MM.1S (cell line): ENCODE measurements at regions not wholly inside any gene's neighbourhood (a gene's known extent, or its start where the extent isn't known, plus 50 kb on each side); places are given as distances from the start of the nearest gene placed in this dataset.
A peak's percentile ranks its signal among the peaks of the same experiment; 100 is the strongest.

ENCODE experiments used
- DNase-seq: peaks from one replicate; pipeline ENCODE4 v3.0.0-alpha.2; 2015
- H2AFZ ChIP-seq: fragments of 300-600 bp; sonication (generic); 2 replicates; pipeline ENCODE4 v1.6.0; 2016; ENCODE audit warnings: antibody characterized with exemption, low read length
- H3F3A ChIP-seq: fragments of 300-600 bp; sonication (generic); 2 replicates; pipeline ENCODE4 v1.6.1; 2016; ENCODE audit warnings: mild to moderate bottlenecking, antibody characterized with exemption, low read length, moderate library complexity, mixed read lengths; ENCODE audit not compliant: insufficient read depth
- H3K27ac ChIP-seq: fragments of 300-600 bp; sonication (generic); 2 replicates; pipeline ENCODE4 v1.5.1; 2016; ENCODE audit warnings: mild to moderate bottlenecking, low read length
- H3K27me3 ChIP-seq: fragments of 300-600 bp; sonication (generic); replicated peaks from 2 replicates; pipeline ENCODE4 v1.6.0; 2016; ENCODE audit warnings: low read length; ENCODE audit not compliant: insufficient read depth
- H3K36me3 ChIP-seq: fragments of 300-600 bp; sonication (generic); replicated peaks from 2 replicates; pipeline ENCODE4 v1.6.1; 2016; ENCODE audit warnings: mild to moderate bottlenecking, low read length, mixed read lengths; ENCODE audit not compliant: insufficient read depth
- H3K4me1 ChIP-seq: fragments of 300-600 bp; sonication (generic); 2 replicates; pipeline ENCODE4 v1.6.1; 2016; ENCODE audit warnings: low read length, mixed read lengths
- H3K4me2 ChIP-seq: fragments of 300-600 bp; sonication (generic); 2 replicates; pipeline ENCODE4 v1.6.0; 2016; ENCODE audit warnings: low read depth, low read length
- H3K4me3 ChIP-seq: fragments of 300-600 bp; sonication (generic); 2 replicates; pipeline ENCODE4 v1.5.1; 2016; ENCODE audit warnings: low read length, mixed read lengths
- H3K79me2 ChIP-seq: fragments of 300-600 bp; sonication (generic); 2 replicates; pipeline ENCODE4 v1.6.1; 2016; ENCODE audit warnings: mixed run types, low read length, mixed read lengths
- H3K9ac ChIP-seq: fragments of 300-600 bp; sonication (generic); 2 replicates; pipeline ENCODE4 v1.6.1; 2016; ENCODE audit warnings: low read length, mixed read lengths
- H3K9me2 ChIP-seq: fragments of 300-600 bp; sonication (generic); replicated peaks from 2 replicates; pipeline ENCODE4 v1.6.1; 2016; ENCODE audit warnings: mild to moderate bottlenecking, low read length, mixed read lengths; ENCODE audit not compliant: insufficient read depth
- H3K9me3 ChIP-seq: fragments of 300-600 bp; sonication (generic); replicated peaks from 2 replicates; pipeline ENCODE4 v1.6.1; 2016; ENCODE audit warnings: mild to moderate bottlenecking, low read length, mixed read lengths; ENCODE audit not compliant: insufficient read depth
- H4K20me1 ChIP-seq: fragments of 300-600 bp; sonication (generic); 2 replicates; pipeline ENCODE4 v1.6.1; 2016; ENCODE audit warnings: mild to moderate bottlenecking, low read length, moderate library complexity, mixed read lengths; ENCODE audit not compliant: insufficient read depth
- EZH2 ChIP-seq: fragments of 300-600 bp; sonication (generic); optimal IDR thresholded peaks from 2 replicates; pipeline ENCODE3; 2017; ENCODE audit warnings: low read depth, mild to moderate bottlenecking, antibody characterized with exemption, low read length, mixed read lengths
- EZH2phosphoT487 ChIP-seq: fragments of 300-600 bp; sonication (generic); IDR thresholded peaks from 2 replicates; pipeline ENCODE4 v1.6.1; 2018; ENCODE audit warnings: antibody characterized with exemption, low read length
- TF ChIP-seq, protein P1 (sequence below): fragments of 300-600 bp; sonication (generic); IDR thresholded peaks from 2 replicates; pipeline ENCODE4 v1.5.1; 2016; ENCODE audit warnings: antibody characterized with exemption, low read length, mixed read lengths

DNA sequence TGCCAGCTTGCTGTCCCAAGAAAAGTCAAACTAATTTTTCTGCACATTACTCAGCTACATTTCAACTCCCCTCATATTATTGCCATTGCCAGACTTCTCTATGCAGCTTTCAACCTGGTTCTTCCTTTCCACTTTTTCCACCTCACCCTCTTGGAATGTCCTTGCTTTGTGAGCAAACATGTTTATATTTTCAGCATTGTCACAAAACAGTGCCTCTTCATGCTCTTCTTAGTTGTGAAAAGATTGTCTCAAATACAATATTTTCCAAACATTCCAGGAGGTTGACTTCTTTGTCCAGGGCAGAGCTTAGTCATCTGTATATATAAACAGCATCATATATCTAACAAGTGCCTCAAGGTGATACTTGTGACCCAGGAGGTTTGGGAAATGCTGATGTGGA is 803.3 kb upstream of the CELF4 start:
- H3K36me3 ChIP-seq, result no peaks in the 10 kb centered on the region
- no peak overlapping the region for H2AFZ ChIP-seq
- H4K20me1 ChIP-seq, result no peaks in the 10 kb centered on the region
- H3K4me1 ChIP-seq, result peaks cover 40% of the 10 kb centered on the region
- peak overlapping the region; percentile 80 for H3K4me2 ChIP-seq
- H3K27me3 ChIP-seq, result peaks cover 54% of the 10 kb centered on the region
- H3K79me2 ChIP-seq, result no peaks in the 10 kb centered on the region
- peak overlapping the region; percentile 24; the same call in 1 of the 2 replicates for H3K27ac ChIP-seq
- peaks cover 32% of the 10 kb centered on the region for H3F3A ChIP-seq
- no peak overlapping the region for H3K4me3 ChIP-seq
- TF ChIP-seq, protein P1, sequence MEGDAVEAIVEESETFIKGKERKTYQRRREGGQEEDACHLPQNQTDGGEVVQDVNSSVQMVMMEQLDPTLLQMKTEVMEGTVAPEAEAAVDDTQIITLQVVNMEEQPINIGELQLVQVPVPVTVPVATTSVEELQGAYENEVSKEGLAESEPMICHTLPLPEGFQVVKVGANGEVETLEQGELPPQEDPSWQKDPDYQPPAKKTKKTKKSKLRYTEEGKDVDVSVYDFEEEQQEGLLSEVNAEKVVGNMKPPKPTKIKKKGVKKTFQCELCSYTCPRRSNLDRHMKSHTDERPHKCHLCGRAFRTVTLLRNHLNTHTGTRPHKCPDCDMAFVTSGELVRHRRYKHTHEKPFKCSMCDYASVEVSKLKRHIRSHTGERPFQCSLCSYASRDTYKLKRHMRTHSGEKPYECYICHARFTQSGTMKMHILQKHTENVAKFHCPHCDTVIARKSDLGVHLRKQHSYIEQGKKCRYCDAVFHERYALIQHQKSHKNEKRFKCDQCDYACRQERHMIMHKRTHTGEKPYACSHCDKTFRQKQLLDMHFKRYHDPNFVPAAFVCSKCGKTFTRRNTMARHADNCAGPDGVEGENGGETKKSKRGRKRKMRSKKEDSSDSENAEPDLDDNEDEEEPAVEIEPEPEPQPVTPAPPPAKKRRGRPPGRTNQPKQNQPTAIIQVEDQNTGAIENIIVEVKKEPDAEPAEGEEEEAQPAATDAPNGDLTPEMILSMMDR, result no peak
- TF ChIP-seq EZH2 (no peak), EZH2phosphoT487 (no peak)
- peak; percentile 13 for DNase-seq
- no peaks in the 10 kb centered on the region for H3K9me2 ChIP-seq
- H3K9me3 ChIP-seq, result no peaks in the 10 kb centered on the region
- H3K9ac ChIP-seq, result no peak overlapping the region

DNA sequence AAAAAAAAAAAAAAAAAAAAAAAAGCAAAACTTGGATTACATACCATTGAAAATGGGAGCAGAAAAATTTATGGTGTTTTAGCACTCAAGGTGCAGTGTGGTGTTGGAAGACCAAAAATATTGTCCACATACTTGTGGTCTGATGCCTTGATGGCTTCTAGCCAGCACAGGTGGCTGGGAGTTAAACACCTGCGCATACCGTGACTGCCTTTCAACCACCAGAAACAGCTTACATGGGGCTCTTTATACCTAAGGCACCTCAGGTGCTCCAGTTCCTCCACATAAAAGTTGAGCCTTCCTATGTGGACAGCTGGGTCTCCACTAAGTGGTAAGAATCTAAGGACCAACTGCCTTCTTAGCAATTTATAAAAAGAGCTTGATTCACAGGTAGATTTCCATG is 802.6 kb upstream of the CELF4 start:
- Histone ChIP-seq H3K9ac (no peak overlapping the region), H3K9me3 (no peaks in the 10 kb centered on the region), H3K9me2 (no peaks in the 10 kb centered on the region), H3K4me2 (peak overlapping the region; percentile 80), H3K36me3 (no peaks in the 10 kb centered on the region), H2AFZ (no peak overlapping the region), H4K20me1 (no peaks in the 10 kb centered on the region), H3F3A (peaks cover 32% of the 10 kb centered on the region), H3K27me3 (peaks cover 54% of the 10 kb centered on the region), H3K4me1 (peaks cover 40% of the 10 kb centered on the region), H3K79me2 (no peaks in the 10 kb centered on the region), H3K27ac (peak overlapping the region; percentile 24; the same call in 1 of the 2 replicates), H3K4me3 (no peak overlapping the region)
- TF ChIP-seq, protein P1, result no peak
- TF ChIP-seq EZH2phosphoT487, result no peak
- TF ChIP-seq EZH2, result no peak
- peak; percentile 89 for DNase-seq

DNA sequence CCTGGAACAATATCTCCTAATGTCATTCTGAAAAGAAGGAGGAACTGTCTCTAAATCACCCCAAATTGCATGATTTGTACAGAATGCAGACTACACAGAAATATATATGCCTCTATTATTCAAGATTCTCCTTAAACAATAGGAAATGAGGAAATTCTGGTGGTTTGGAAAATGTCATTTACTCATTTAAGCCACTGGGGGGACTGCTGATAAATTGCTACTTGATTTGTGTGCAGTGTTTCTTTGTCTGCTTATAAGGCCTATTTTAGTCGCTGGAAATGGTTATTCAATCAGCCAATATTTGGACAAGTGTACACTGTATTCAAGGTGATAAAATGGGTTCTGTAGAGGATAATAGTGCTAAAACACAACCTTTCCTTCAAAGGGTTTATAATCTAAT is 801.9 kb upstream of the CELF4 start:
- H3K4me3 ChIP-seq, result no peak overlapping the region
- no peak for TF ChIP-seq EZH2
- TF ChIP-seq EZH2phosphoT487, result no peak
- TF ChIP-seq, protein P1, result peak; percentile 53
- DNase-seq, result no peak

More for the DNA sequence above, 801.9 kb upstream of the CELF4 start:
- Histone ChIP-seq H3K9ac (no peak overlapping the region), H3K9me2 (no peaks in the 10 kb centered on the region), H2AFZ (no peak overlapping the region), H3K79me2 (no peaks in the 10 kb centered on the region), H3K36me3 (no peaks in the 10 kb centered on the region), H3K4me2 (peak overlapping the region; percentile 80), H3K9me3 (no peaks in the 10 kb centered on the region), H3F3A (peaks cover 32% of the 10 kb centered on the region), H4K20me1 (no peaks in the 10 kb centered on the region), H3K27me3 (peaks cover 50% of the 10 kb centered on the region), H3K4me1 (peaks cover 40% of the 10 kb centered on the region), H3K27ac (no peak overlapping the region; the same call in 1 of the 2 replicates)
